ENCODE measurements at regions not wholly inside any gene's neighbourhood (a gene's known extent, or its start where the extent isn't known, plus 50 kb on each side); places are given as distances from the start of the nearest gene placed in this dataset.
A peak's percentile ranks its signal among the peaks of the same experiment; 100 is the strongest.
"Not testable (repeated sequence)": the region's sequence is repeated elsewhere in the genome, so short reads cannot be mapped to it uniquely, and the experiment has no call there.

DNA sequence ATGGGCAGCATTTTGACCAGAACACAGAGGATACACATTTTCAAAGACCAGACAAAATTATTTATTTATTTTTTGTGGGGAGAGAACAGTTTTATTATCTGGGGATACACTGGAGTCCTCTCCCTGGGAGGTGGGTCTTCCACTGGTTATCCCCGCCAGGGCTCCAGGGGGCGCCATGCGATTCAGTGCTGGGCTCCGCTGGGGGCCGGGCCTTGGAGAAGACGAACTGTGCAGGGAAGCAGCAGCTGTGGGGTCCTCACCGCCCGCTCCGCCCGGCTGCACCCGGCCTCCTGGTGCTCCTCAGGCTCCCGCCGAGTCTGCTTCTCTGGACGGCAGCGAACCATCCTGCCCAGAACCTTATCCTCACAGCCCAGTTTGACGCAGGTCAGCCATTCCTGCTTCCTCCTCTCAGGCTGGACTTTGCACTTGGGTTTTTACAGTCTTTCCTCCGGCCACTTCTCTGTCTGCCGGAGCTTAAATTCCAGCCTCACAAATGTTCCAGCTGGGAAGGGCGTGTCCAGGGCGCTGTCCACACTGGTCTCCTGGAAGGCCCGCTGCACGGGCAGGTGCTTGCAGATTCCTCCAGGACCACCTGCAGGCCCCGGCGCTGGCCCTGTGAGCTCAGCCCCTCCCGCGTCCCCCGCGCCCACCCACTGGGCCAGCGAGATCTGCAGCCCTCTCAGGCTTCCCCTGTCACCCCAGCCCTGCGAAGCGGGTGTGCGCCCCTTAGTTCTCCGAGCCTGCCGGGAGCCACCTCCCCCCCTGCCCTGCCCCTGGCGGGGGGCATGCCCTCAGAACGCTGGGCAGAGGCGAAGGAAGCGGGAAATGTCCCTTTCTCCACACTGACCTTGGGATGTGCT is 1830.0 kb upstream of the DEFB115 start:
- DNase-seq = peak; percentile 6

DNA sequence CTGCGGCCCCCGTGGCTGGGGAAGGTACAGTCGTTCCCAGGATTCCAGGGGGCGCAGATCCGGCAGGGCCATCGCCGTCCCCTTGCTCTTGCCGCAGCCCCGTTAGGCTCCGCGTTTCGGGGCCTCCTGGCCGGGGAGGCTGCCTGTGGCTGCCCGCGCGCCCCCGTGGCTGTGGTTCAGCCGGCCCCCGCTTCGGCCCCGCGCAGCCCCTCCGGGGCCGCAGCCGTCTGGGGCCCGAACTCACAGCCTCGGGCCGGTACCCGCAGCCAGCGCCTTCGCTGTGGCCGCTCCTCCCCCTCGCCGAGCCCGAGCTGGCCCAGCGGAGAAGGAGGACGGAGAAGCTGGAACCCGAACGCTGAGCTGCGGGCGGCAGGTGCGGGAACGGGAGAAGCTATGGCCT is 1826.9 kb upstream of the DEFB115 start:
- DNase-seq = no peak

DNA sequence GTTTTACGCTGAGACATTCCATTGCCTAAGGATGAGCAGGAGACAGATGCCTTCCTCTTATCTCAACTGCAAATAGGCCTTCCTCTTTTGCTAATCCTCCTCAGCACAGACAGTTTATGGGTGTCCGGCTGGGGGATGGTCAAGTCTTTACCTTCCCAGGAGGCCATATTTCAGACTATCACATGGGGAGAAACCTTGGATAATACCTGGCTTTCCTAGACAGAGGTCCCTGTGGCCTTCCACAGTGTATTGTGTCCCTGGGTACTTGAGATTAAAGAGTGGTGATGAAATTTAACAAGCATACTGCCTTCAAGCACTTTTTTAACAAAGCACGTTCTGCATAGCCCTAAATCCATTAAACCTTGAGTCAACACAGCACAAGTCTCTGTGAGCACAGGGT is 1816.7 kb upstream of the DEFB115 start:
- DNase-seq = not testable (repeated sequence)

DNA sequence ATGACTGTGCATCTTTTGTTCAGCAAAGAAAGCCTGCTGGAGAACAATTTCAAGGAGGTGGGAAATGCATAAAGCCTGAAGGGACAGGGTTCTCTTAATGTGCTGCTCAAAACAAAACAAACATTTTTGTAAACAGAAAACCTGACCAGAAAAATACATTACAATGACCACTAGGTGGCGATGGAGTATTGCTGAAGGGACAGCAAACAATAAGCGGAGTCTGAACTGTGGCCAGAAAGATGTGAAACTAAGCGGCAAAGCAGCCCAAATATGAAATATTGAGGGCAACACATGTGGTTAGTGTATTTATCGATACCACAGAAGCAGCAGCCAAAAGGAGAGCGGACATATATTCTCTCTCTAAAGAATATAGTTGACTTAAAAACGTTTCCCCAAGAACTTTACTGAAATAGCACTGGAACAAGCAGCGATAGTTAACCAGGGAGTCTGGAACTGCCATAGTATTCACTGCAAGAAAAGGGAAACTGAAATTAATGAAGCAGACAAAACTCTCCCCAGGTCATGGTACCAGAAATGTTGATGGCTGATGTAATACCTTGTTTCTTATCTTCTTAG is 1814.2 kb upstream of the DEFB115 start:
- peak; percentile 35 for DNase-seq

DNA sequence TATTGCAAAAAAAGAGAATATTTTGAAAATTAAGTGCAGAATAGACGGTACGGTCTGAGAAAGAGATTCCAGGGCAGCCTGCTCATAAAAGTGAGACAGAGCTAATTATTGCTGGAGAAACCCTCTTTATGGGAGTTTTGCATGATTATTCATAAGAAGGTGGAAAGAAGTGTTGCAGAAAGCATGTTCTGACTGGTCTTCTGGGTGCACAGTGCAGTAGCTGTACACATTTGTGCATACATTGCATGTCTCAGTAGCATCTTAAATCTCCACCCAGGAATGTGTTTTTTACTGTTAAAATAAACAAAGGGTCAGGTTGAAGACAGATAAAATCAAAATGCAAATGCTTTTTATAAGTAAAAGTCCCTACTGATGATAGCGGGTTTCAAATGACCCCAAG is 1813.6 kb upstream of the DEFB115 start:
- no peak for DNase-seq

DNA sequence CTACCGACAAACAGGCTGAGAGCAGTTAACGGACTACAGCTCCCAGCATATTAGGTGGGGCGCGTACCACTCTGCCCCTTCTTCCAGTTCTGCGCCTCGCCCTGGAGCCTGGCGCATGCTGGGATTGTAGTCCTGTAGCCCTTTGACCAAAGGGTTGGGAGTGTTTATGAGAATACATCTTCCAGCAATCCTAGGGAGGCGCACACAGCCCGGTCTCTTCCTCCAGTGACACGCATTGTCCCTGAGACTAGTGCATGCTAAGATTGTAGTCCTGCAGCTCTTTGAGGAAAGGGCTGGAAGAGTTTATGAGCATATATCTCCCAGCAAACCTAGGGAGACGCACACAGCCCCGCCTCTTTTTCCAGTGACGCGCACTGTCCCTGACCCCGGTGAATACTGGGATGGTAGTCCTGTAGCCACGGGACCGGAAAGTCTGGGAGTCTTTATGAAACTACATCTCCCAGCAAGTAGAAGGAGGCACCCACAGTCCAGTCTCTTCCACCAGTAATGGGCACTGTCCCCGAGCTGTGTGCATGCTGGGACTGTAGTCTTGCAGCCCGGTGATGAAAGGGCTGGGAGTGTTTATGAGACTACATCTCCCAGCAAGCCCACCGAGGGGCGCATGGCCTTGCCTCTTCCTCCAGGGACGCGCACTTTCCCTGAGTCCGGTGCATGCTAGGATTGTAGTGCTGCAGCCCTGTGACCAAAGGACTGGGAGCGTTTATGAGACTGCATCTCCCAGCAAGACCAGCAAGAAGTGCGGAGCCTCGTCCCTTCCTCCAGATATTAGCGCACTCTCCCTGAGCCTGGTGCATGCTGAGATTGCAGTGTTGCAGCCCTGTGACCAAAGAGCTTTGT is 1812.2 kb upstream of the DEFB115 start:
- DNase-seq = not testable (repeated sequence)

DNA sequence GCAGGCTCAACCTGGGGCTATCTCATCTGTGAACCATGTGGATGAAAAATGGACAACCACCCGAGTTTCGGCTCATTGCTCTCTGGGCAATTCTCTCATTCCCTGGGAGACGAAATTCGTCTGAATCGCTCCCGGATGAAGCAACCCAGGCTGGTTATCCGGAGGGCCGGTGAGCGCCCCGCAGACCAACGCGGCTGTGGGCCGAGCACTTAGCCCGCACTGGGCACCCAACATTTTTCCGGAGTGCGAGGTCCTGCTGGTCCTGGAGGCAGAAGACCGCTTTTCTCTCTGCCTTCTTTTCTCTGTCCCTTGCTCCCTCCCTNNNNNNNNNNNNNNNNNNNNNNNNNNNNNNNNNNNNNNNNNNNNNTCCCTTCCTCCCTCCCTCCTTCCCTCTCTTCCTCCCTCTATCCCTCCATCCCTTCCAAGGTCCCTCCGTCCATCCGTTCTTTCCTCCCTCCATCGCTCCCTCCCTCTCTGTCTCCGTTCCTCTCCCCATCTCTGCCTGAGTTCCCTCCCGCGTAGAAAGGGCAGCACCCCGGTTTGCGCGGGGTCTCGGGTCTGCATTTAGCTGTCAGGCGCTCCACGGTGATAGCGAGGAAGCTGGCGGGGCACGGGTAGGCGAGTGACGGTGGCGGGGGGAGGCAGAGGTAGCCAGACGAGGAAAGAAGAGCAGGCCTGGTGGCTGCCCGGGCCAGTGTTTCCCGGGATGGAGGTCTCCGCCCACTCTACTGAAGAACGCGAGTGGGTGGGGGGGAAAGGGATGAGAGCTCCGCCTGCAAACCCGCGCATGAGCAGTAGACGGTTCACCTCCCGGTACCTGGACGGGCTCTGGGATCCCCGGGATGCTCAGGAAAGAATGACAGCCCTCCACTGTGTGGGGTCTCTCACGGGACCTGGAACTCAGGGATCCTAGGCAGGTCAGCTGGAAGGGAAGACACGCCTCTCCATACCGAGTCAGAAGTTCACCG is 1809.7 kb upstream of the DEFB115 start:
- DNase-seq = not testable (repeated sequence)

DNA sequence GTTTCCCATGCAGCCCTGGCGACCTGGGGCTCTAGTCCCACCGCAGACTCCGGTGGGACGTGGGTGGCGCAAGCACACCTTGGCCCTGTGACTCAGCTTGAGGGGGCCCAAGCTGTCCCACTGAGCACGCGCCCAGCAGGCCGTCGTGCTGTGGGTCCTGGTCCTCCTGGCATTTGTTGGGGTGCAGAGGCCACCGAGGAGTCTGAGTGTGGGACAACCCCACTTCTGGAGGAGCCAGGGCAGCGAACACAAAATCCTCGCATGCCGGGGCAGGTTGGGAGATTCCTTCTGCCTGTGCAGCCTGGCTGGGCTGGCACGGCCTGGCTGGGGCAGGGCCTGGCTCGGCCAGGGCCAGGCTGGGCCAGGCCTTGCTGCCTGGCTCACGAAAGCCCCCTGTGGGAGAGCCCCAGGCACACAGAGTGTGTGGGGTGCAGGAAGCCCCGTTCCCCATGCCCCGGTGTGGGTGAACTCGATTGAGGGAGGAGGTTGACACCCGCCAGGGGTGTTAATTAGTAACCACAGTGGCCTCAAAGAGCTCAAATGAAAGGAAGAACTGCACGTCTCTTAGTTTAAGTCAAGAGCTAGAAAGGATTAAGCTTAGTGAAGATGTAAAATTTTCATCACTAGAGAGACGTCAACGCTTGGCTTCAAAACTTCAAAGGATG is 1808.5 kb upstream of the DEFB115 start:
- DNase-seq = no peak

DNA sequence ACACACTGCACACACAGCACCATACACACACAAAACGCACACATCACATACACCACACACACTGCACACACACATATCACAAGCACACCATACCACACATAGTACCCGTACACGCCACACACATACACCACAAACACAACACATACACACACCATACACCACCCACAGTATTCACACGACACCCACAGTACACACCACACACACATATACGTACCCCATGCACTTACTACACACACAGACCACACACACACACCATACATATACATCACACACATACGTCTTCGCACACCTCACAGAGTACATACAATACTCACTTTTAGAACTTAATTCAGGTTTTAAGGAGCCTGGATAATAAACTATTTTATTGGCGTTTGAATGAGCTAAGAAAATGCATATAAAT is 1805.3 kb upstream of the DEFB115 start:
- no peak for DNase-seq

DNA sequence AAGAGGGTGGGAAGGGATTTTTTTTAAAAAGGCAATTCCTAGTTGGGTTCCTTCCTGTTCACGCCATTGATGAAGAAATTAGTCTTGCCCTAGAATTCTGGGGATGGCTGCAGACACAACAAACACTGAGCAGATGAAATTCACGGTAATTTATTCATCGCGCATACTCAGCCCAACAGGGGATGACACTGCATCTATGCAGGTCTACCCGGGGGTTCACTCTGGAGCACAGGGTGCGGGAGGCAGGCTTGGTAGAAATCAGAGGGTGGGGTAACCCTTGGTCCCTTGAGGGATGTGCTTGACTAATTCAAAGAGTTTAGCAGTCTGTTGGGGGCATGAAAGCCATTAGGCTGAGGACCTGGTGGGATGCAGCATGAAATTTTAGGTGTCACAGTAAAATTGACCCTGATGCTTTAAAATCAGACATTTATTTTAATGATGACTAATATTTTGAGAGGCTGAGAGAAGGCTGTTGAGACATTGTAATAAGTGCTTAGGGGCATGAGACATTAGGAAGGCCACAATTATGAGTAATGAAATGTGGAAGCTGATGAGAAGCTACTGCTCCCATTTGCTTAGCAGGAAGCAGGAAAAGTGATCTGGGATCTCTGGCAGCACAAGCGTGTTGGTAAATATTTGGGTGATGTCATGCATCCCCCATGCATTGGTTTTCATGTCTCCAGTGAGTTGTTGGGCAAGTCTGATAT is 1800.3 kb upstream of the DEFB115 start:
- not testable (repeated sequence) for DNase-seq

DNA sequence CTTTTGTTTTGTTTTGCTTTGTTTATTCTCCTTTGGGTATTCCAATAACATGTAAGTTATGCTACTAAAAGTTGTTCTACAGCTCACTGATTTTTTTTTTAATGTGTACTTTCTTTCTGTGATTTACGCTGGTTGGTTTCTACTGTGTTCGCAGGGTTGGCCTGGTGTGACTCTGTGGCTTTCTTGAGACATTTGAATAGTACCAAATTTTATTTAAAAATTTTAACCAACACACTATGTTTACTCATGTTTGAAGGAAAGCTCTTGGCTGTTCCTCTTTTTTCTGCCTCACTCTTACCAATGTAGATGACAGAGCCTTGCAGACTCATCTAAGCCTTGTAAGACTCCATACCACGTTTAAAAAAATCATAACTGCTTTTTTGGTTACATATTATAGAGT is 1784.9 kb upstream of the DEFB115 start:
- no peak for DNase-seq

DNA sequence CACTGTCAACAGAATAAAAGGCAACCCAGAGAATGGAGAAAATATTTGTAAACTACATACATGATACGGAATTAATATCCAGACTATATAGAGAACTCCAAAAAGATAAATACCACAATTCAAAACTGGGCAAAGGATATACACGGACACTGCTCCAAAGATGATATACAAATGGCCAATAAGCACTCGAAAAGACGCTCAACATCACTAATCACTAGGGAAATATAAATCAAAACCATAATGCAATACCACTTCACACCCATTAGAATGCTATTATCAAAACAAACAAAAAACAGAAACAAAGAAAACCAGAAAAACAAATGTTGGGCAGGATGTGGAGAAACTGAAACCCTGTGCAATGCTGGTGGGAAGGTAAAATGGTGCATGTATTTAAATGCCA is 1764.6 kb upstream of the DEFB115 start:
- DNase-seq = not testable (repeated sequence)

DNA sequence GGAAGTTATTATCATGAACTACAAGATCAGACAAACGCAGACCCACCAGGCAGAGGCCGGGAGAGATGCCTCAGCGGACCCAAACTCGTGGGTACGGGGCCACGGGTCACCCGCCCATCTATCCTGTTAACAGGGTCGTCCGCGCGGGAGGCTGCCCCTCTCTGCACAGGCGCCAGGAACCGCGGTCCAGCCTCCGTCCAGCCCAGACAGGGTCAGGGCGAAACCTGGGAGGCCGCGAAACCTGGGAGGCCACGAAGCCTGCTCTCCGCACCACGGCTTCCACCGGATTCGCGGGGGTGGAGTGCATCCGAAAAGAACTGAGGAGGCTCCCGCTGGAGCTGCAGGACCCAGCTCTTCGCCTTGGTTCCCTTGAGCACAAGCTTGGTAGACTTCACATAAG is 1760.7 kb upstream of the DEFB115 start:
- not testable (repeated sequence) for DNase-seq

DNA sequence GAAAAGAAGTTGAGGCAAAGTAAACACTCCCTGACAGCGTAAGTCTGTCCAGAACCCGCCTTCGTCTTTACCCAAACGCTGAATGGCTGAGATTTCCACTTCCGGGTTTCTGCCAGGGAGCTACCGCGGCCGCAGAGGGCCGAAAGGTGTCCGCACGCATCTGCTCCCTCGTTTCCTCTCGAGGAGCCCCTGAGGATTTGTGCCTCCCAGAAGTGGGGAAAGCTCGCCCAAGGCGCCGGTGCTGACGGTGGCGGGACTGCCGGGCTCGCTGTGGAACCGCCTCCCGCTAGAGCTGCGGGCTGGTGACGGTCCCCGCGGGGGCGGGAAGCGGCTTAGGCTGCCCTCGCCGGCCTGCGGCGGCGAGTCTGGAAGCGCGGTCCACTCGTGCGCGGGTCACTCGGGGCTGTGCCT is 1760.2 kb upstream of the DEFB115 start:
- peak; percentile 3 for DNase-seq

DNA sequence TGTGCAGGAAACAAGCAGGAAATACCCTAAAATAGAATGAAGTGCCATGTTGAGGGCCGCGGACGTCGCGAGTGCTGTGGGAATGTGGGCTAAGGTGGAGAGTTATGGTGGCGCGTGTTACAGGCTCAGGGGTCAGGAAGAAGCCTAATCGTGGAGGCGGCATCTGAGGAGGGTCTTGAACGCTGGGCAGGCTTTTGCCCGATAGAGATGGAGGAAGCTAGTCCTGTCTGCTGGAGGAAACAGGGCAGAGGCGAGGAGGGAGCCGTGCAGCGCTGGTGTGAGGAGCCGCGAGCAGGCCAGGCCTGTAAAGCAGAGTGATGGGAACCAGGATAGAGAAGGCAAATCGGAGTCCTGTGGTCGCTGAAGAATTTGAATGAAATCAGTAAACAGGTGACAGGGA is 1759.8 kb upstream of the DEFB115 start:
- not testable (repeated sequence) for DNase-seq

DNA sequence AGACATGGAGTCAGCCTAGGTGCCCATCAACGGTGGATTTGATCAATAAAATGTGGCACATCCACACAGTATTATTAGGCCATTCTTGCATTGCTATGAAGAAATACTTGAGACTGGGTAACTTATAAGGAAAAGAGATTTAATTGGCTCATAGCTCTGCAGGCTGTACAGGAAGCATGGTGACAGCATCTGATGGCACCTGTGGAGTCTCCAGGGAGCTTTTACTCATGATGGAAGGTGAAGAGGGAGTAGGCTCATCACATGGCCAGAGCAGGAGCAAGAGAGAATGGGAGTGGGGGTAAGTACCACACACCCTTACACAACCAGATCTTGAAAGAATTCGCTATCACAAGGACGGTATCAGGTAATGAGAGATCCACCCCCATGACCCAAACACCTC is 1756.7 kb upstream of the DEFB115 start:
- DNase-seq = not testable (repeated sequence)

DNA sequence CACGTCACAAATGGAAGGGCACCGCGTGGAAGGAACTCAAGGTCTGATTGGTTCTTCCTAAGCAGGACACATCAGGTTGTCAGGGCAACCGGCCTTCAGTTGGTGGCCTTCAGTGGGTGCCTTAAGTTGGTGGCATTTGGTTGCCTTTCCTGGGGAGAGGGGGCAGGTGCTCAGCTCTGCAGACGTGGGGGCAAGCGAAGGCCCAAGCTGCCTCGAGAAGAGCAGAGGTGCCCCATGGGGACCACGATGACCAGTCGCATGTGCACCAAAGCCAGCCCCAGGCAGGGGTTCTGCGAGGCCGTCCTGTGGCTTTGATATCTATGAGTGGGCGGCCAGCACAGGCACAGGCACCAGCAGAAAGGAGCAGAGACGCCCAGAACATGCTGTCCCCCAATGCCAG is 1742.8 kb upstream of the DEFB115 start:
- DNase-seq = not testable (repeated sequence)

DNA sequence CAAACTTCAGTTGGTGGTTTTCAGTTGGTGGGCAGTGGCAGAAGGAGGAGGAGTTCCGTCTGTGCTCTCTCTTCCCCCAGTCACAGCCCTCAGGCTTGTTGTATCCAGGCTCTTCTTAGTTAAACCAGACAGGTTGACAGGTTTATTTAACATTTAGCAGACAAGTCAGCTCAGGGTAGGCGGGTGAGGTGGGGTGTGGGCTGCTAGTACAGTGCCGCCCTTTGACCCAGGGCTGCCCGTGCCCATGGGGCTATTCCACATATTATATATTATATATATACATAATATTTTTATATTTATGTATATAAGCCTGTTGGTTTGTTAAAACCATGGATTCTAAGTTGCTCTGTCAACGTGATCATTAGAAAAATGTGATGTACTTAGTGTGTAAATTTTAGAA is 1740.6 kb upstream of the DEFB115 start:
- DNase-seq = not testable (repeated sequence)

DNA sequence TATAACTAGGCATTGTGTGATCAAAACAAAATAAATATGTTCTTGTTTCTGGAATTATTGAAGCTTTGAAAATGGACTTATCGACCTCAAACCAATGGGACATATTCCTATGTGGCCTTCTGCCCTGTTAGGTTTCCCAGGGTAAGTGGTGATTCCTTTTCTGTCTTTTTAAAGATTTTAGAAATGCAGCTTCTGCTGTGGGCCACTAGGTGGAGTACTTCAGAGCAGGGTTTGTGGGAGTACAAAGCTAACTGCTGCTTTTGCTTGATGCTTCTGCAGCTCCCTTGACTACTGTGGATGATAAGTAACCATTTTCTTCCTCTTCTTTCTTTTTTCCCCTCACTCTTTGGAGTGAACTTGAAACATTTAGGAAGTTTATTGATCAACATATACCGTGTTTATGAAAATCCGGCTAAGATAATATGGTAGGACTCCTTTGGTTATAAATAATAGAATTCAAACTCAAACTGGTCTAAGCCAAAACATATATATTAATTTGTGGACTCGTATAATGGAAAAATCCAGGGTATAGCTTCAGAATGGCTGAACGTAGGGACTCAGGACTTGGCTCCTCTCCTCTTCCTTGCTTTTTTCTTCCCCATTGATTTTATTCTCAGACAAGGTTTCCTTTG is 1737.7 kb upstream of the DEFB115 start:
- not testable (repeated sequence) for DNase-seq

DNA sequence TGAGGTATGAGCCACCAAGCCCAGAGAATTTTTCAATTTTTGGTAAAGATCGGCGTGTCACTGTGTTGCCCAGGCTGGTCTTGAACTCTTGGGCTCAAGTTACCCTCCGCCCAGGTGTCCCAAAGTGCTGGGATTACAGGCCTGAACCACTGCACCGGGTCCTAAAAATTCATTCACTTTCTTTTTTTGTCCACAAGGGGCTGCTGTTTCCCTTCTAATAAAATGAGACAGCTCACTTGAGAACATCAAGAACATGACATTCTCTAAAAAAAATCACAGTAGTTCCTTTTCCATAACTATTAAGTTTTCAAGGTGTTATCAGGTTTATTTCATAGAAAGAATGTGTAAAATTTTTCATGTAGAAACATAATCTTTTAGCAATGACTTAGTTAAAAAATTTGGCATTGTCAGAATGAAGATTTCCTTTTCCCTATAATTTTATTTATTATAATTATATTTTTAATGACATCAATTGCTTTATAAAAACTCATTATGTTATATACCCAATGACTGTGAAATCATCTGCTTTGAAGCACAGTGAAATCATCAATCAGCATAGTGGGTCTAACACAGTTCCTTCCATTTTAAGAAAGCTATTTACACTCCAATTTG is 1723.8 kb upstream of the DEFB115 start:
- DNase-seq = peak; percentile 2
